ENCODE measurements at regions not wholly inside any gene's neighbourhood (a gene's known extent, or its start where the extent isn't known, plus 50 kb on each side); places are given as distances from the start of the nearest gene placed in this dataset.
"Not testable (repeated sequence)": the region's sequence is repeated elsewhere in the genome, so short reads cannot be mapped to it uniquely, and the experiment has no call there.

DNA sequence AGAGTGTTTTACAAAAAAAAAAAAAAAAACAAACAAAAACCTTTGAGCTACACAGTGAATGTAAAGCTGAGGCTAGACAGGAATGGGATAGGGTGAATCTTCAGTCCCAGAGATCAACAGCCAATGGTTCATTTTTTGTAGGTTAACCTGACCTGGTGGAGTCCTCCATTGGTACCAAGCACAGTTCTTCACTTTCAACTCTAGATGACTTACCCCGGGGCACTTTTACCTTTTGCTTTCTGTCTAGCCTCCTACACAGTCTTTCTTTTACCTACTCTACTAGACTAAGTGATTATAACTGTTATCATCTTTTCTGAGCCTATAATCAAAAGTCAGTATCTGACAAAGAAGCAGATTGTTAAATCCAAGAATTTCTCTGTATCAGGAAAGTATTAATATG is 50.9 kb downstream of the ANXA2R start:
- no peak for DNase-seq
- intact Hi-C loops (cut with DNase I), result no loop called here

DNA sequence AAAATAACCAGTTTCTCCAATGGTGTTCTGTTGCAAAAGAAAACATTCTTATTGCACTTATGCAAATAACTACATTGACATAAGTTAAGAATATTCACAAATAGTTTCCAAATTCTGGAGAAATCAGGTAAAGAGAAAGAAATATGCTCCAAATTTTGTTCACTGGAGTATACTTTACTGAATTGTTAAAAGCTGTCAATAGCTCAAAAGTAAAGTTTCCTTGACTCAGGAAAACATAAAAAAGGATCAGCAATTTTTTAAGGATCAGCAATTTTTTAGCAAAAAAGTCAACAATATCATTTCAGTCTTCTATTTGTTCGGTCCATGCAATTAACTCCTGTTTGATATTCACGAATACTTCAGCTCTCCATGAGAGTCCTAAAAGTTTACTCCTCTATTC is 51.6 kb downstream of the ANXA2R start:
- no peak for DNase-seq
- intact Hi-C loops (cut with DNase I), result no loop called here

GRCh38 chr5:42985129-42986037 is 54.7 kb downstream of the ANXA2R start:
- intact Hi-C loops (cut with DNase I), result no loop called here
- no peak for DNase-seq

GRCh38 chr5:42984307-42984706 is 55.8 kb downstream of the ANXA2R start:
- no peak for DNase-seq
- intact Hi-C loops (cut with DNase I), result no loop called here

DNA sequence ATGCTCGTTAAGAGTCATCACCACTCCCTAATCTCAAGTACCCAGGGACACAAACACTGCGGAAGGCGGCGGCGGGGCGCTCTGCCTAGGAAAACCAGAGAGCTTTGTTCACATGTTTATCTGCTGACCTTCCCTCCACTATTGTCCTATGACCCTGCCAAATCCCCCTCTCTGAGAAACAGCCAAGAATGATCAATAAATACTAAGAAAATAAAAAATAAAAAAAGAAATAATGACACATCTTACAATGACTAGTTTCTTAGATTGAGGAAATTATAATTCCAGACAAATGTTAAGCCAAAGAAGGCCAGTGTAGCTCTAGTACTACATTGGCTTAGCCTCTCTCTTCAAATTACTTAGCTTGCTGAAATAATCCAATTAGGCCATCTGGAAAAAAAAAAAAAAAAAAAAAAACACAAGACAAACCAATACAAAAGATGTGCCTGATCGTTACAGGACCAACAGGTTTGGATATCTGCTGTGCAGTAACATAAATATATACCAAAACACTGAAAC is 58.0 kb downstream of the ANXA2R start:
- intact Hi-C loops (cut with DNase I), result no loop called here
- DNase-seq, result no peak

DNA sequence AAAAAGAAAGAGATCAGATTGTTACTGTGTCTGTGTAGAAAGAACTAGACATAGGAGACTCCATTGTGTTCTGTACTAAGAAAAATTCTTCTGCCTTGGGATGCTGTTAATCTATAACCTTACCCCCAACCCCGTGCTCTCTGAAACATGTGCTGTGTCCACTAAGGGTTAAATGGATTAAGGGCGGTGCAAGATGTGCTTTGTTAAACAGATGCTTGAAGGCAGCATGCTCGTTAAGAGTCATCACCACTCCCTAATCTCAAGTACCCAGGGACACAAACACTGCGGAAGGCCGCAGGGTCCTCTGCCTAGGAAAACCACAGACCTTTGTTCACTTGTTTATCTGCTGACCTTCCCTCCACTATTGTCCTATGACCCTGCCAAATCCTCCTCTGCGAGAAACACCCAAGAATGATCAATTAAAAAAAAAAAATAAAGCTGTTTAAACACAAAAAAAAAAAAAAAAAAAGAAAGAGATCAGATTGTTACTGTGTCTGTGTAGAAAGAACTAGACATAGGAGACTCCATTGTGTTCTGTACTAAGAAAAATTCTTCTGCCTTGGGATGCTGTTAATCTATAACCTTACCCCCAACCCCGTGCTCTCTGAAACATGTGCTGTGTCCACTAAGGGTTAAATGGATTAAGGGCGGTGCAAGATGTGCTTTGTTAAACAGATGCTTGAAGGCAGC is 58.6 kb downstream of the ANXA2R start:
- intact Hi-C loops (cut with DNase I); DNase-seq: not testable (repeated sequence)

- intact Hi-C loops (cut with DNase I); DNase-seq: not testable (repeated sequence)
Observed at GRCh38 chr5:42981015-42981414, 59.1 kb downstream of the ANXA2R start.

DNA sequence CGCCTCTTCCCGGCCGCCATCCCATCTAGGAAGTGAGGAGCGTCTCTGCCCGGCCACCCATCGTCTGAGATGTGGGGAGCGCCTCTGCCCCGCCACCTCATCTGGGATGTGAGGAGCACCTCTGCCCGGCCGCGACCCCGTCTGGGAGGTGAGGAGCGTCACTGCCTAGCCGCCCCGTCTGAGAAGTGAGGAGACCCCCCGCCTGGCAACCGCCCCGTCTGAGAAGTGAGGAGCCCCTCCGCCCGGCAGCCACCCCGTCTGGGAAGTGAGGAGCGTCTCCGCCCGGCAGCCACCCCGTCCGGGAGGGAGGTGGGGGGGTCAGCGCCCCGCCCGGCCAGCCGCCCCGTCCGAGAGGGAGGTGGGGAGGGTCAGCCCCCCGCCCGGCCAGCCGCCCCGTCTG is 59.7 kb downstream of the ANXA2R start:
- DNase-seq; intact Hi-C loops (cut with DNase I): not testable (repeated sequence)

- intact Hi-C loops (cut with DNase I); DNase-seq: not testable (repeated sequence)
Observed at GRCh38 chr5:42979242-42979641, 60.9 kb downstream of the ANXA2R start.

GRCh38 chr5:42974536-42974935 is 65.6 kb downstream of the ANXA2R start:
- intact Hi-C loops (cut with DNase I), result no loop called here
- DNase-seq, result no peak

- intact Hi-C loops (cut with DNase I), result no loop called here
- no peak for DNase-seq
Observed at GRCh38 chr5:42970636-42971559, 69.2 kb downstream of the ANXA2R start.

DNA sequence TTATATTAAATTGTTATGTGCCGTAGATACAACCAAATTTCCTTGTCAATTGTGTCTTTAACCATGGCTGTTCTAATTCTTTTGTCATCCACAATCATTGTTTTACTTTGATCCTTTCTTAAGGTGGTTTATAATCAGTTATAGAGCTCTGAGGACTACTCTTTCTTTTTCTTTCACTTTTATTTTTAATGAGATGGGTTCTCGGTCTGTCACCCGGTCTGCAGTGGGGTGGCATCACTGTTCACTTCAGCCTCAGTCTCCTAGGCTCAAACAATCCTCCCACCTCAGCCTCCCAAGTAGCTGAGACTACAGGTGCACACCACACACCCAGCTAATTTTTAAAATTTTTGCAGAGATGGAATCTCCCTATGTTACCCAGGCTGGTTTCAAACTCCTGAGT is 74.2 kb downstream of the ANXA2R start:
- intact Hi-C loops (cut with DNase I), result no loop called here
- DNase-seq, result no peak

GRCh38 chr5:42963412-42963811 is 76.7 kb downstream of the ANXA2R start:
- intact Hi-C loops (cut with DNase I), result no loop called here

GRCh38 chr5:42962124-42962523 is 78.0 kb downstream of the ANXA2R start:
- no peak for DNase-seq
- intact Hi-C loops (cut with DNase I), result no loop called here

More at GRCh38 chr5:42963412-42963811, 76.7 kb downstream of the ANXA2R start:
- no peak for DNase-seq

DNA sequence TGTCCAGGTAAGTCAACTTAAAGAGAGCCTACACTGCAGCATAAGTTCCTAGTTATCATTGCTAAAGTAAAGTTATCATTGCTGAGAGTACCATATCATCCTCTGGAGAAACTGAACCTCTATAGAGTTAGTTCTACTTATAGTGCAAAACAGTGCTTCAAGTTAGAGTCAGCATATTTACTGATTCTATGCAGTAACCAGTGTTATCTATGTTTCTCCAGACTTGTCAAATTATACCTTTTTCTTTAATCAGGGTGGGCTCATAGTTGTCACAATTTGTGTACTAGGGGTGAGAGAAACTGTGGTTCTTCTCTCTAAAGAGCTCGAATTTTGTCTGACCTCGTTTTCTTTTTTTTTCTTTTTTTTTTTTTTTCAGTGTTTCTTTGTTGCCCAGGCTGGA is 79.6 kb downstream of the ANXA2R start:
- intact Hi-C loops (cut with DNase I), result no loop called here
- DNase-seq, result no peak

- intact Hi-C loops (cut with DNase I), result no loop called here
- DNase-seq, result no peak
Observed at GRCh38 chr5:42956551-42956950, 83.6 kb downstream of the ANXA2R start.

DNA sequence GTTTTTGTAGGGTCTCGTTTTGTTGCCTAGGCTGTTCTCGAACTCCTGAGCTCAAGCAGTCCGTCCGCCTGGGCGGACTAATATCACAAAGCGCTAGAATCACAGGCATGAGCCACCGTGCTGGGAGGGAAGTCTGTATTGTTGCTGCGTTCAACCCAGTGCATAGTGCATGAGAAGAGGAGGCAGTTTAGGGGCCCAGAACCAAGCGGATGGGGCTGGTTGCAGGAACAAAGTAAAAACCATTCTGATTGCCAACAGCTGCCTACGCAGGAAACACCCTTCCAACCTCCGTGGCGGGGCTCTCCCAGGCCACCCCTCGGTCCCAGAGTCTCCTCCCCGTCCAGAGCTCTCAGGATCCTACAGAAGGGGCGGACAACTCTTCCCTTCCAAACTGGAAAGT is 87.1 kb downstream of the ANXA2R start:
- intact Hi-C loops (cut with DNase I), result no loop called here
- no peak for DNase-seq

DNA sequence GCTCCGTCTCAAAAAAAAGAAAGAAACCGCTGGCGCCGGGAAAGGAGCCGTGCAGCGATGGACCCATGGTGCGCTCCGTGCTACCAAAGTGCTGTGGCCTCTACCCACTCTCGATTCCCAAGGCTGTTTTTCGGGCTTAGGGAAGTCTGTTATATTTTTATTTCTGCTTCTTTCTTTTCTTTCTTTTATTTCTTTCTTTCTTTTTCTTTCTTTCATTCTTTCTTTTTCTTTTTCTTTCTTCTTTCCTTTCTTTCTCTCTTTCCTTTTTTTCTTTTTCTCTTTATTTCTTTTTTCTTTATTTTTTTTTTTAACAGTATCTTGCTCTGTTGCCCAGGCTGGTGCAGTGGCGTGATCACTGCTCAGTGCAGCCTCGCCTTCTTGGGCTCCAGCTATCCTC is 87.5 kb downstream of the ANXA2R start:
- DNase-seq, result peak in 1 of 42 donors; percentile 2

GRCh38 chr5:42951293-42951840 is 88.8 kb downstream of the ANXA2R start:
- intact Hi-C loops (cut with DNase I), result no loop called here
- DNase-seq, result peak in 26 of 42 donors; percentile 6 to 49 (median 20)

More for the DNA sequence above, 87.5 kb downstream of the ANXA2R start:
- intact Hi-C loops (cut with DNase I), result no loop called here

All from head of caudate nucleus (tissue), 42 donors.